ENCODE measurements at regions not wholly inside any gene's neighbourhood (a gene's known extent, or its start where the extent isn't known, plus 50 kb on each side); places are given as distances from the start of the nearest gene placed in this dataset.

DNA sequence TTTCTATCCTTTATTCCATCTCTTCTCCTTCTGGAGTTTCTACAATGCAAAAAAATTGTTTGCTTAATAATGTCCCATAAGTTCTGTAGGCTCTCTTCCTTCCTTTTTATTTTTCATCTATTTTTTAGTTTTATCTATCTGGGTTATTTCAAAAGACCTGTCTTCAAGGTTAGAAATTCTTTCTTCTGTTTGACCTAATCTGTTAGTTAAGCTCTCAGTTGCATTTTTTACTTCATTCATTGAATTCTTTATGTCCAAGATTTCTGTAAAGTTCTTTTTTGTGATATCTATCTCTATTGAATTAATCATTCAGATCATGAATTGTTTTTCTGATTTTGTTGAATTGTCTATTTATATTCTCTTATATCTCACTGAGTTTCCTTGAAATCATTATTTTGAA is 145.9 kb upstream of the TLE4 start:
- H3K27me3 ChIP-seq (ENCODE audit: control insufficient read depth in 2 of 2, insufficient read depth in 2 of 2, low read length in 2 of 2), result no peaks in the 10 kb centered on the region
- H2AFZ ChIP-seq (ENCODE audit: insufficient read depth, low read depth, low read length, poor library complexity, severe bottlenecking), result no peak overlapping the region
- DNase-seq, result no peak
- no peak overlapping the region for H3K27ac ChIP-seq (ENCODE audit: low read depth in 1 of 2, low read length in 2 of 2)
- Mint-ChIP-seq H3K4me1 (no peaks in the 10 kb centered on the region), H3K36me3 (no peaks in the 10 kb centered on the region), H3K4me3 (no peak overlapping the region), H3K9me3 (peaks cover 9 to 29% (median 24%) of the 10 kb centered on the region in 7 donors), H3K27me3 (ENCODE audit: low read depth in 3 of 3) (peaks cover 0 to 1% (median 0%) of the 10 kb centered on the region in 3 donors), H3K27ac (no peak overlapping the region)
- no peak overlapping the region for H3K4me2 ChIP-seq (replicated peaks; ENCODE audit: extremely low read depth, low read length, poor library complexity, severe bottlenecking)
- no peaks in the 10 kb centered on the region for H3K79me2 ChIP-seq (ENCODE audit: insufficient read depth, low read length)
- no peaks in the 10 kb centered on the region for H3K4me1 ChIP-seq (ENCODE audit: control insufficient read depth in 1 of 2, insufficient read depth in 2 of 2, low read length in 2 of 2)
- no peaks in the 10 kb centered on the region for H4K20me1 ChIP-seq (ENCODE audit: insufficient read depth, low read length)
- intact Hi-C loops (cut with micrococcal nuclease), result no loop called here
- no peaks in the 10 kb centered on the region for H3K36me3 ChIP-seq (replicated peaks in 1 of 2; ENCODE audit: control insufficient read depth in 1 of 2, insufficient read depth in 2 of 2, low read length in 2 of 2)
- peaks cover 8 to 11% of the 10 kb centered on the region in 2 donors for H3K9me3 ChIP-seq (replicated peaks in 1 of 2; ENCODE audit: control insufficient read depth in 1 of 2, insufficient read depth in 1 of 2, low read length in 2 of 2)
- TF ChIP-seq, protein P1, sequence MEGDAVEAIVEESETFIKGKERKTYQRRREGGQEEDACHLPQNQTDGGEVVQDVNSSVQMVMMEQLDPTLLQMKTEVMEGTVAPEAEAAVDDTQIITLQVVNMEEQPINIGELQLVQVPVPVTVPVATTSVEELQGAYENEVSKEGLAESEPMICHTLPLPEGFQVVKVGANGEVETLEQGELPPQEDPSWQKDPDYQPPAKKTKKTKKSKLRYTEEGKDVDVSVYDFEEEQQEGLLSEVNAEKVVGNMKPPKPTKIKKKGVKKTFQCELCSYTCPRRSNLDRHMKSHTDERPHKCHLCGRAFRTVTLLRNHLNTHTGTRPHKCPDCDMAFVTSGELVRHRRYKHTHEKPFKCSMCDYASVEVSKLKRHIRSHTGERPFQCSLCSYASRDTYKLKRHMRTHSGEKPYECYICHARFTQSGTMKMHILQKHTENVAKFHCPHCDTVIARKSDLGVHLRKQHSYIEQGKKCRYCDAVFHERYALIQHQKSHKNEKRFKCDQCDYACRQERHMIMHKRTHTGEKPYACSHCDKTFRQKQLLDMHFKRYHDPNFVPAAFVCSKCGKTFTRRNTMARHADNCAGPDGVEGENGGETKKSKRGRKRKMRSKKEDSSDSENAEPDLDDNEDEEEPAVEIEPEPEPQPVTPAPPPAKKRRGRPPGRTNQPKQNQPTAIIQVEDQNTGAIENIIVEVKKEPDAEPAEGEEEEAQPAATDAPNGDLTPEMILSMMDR (IDR thresholded peaks at IDR 0.05), result no peak
- H3K4me3 ChIP-seq (replicated peaks in 1 of 3; ENCODE audit: low read depth in 2 of 3, low read length in 3 of 3), result no peak overlapping the region
- no peak overlapping the region for H3K9ac ChIP-seq (ENCODE audit: insufficient read depth, low read length, poor library complexity, severe bottlenecking)

DNA sequence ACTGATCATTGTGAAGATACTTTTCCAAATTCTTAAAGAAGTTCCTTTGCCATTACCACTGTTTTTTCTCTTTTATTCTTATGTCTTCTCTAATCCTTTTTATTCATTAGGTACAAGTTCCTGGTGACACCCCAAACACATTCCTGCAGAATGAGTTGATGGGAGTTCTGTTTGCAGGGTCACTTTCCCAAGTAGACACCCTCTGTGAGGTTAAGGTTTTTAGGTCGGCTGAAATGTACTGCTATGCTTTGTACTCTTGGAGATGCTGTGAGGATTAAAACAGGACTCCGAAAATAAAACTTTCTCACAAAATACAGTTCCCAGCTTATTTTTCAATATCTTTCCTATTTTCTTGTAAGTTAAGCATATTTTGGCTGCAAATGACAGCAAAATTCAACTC is 143.3 kb upstream of the TLE4 start:
- WGBS (ENCODE audit: insufficient coverage), result no CpG with 5 or more reads among the region's 2 CpGs
- TF ChIP-seq, protein P1 (IDR thresholded peaks at IDR 0.05), result no peak
- H3K36me3 ChIP-seq (replicated peaks in 1 of 2; ENCODE audit: control insufficient read depth in 1 of 2, insufficient read depth in 2 of 2, low read length in 2 of 2), result no peaks in the 10 kb centered on the region
- peaks cover 8 to 11% of the 10 kb centered on the region in 2 donors for H3K9me3 ChIP-seq (replicated peaks in 1 of 2; ENCODE audit: control insufficient read depth in 1 of 2, insufficient read depth in 1 of 2, low read length in 2 of 2)
- no peak overlapping the region for H3K4me3 ChIP-seq (replicated peaks in 1 of 3; ENCODE audit: low read depth in 2 of 3, low read length in 3 of 3)
- no peaks in the 10 kb centered on the region for H3K4me1 ChIP-seq (ENCODE audit: control insufficient read depth in 1 of 2, insufficient read depth in 2 of 2, low read length in 2 of 2)
- peaks cover 5 to 27% (median 15%) of the 10 kb centered on the region in 7 donors for H3K9me3 Mint-ChIP-seq
- H3K4me2 ChIP-seq (replicated peaks; ENCODE audit: extremely low read depth, low read length, poor library complexity, severe bottlenecking), result no peak overlapping the region
- H3K27ac Mint-ChIP-seq, result no peak overlapping the region
- H3K9ac ChIP-seq (ENCODE audit: insufficient read depth, low read length, poor library complexity, severe bottlenecking), result no peak overlapping the region
- no peak overlapping the region for H3K27ac ChIP-seq (ENCODE audit: low read depth in 1 of 2, low read length in 2 of 2)
- intact Hi-C loops (cut with micrococcal nuclease), result no loop called here
- no peak for DNase-seq
- no peaks in the 10 kb centered on the region for H3K27me3 ChIP-seq (ENCODE audit: control insufficient read depth in 2 of 2, insufficient read depth in 2 of 2, low read length in 2 of 2)
- no peak overlapping the region for H2AFZ ChIP-seq (ENCODE audit: insufficient read depth, low read depth, low read length, poor library complexity, severe bottlenecking)
- no peaks in the 10 kb centered on the region for H3K36me3 Mint-ChIP-seq
- peaks cover 0 to 1% (median 0%) of the 10 kb centered on the region in 3 donors for H3K27me3 Mint-ChIP-seq (ENCODE audit: low read depth in 3 of 3)
- no peaks in the 10 kb centered on the region for H3K79me2 ChIP-seq (ENCODE audit: insufficient read depth, low read length)
- H3K4me3 Mint-ChIP-seq, result no peak overlapping the region
- no peaks in the 10 kb centered on the region for H3K4me1 Mint-ChIP-seq
- no peaks in the 10 kb centered on the region for H4K20me1 ChIP-seq (ENCODE audit: insufficient read depth, low read length)

Data from CD14-positive monocyte (primary cell).